DND-41 (cell line): ENCODE measurements at regions not wholly inside any gene's neighbourhood (a gene's known extent, or its start where the extent isn't known, plus 50 kb on each side); places are given as distances from the start of the nearest gene placed in this dataset.

Experiments
- ATAC-seq: fragments of 200-7000 bp; cut with Tn5 transposase; 3 replicates; pipeline ENCODE4 v1.9.1; 2021; ENCODE audit warnings: low read depth; ENCODE audit not compliant: insufficient read depth
- DNase-seq: peaks from one replicate; pipeline ENCODE4 v3.0.0-alpha.2; 2020
- H2AFZ ChIP-seq: 2 replicates; pipeline ENCODE4 v1.6.0; 2012; ENCODE audit warnings: low read depth, low read length
- H3K27ac ChIP-seq: 2 replicates; pipeline ENCODE4 v1.5.1; 2012; ENCODE audit warnings: low read length, inconsistent platforms
- H3K27me3 ChIP-seq: fragments of 200-600 bp; sonication (generic); 2 replicates; pipeline ENCODE4 v1.6.0; 2012; ENCODE audit warnings: low read length, mild to moderate bottlenecking, inconsistent platforms; ENCODE audit not compliant: insufficient read depth, poor library complexity
- H3K36me3 ChIP-seq: 2 replicates; pipeline ENCODE4 v1.5.1; 2012; ENCODE audit warnings: low read length, inconsistent platforms; ENCODE audit not compliant: insufficient read depth
- H3K4me1 ChIP-seq: 2 replicates; pipeline ENCODE4 v1.5.1; 2012; ENCODE audit warnings: mild to moderate bottlenecking, low read length; ENCODE audit not compliant: insufficient read depth
- H3K4me2 ChIP-seq: 2 replicates; pipeline ENCODE4 v1.6.0; 2012; ENCODE audit warnings: mild to moderate bottlenecking, moderate library complexity, low read length, inconsistent platforms; ENCODE audit not compliant: insufficient read depth
- H3K4me3 ChIP-seq, 2 experiments: fragments of 200-600 bp in 1 of 2; shearing (Covaris generic) in 1 of 2; 2 replicates each; pipeline ENCODE4 v1.5.1; 2012 to 2016; ENCODE audit warnings: inconsistent platforms in 2 of 2, low read length in 2 of 2, mild to moderate bottlenecking in 2 of 2, low read depth in 1 of 2, moderate library complexity in 1 of 2
- H3K79me2 ChIP-seq: 2 replicates; pipeline ENCODE4 v1.6.0; 2012; ENCODE audit warnings: low read length, inconsistent platforms; ENCODE audit not compliant: insufficient read depth
- H3K9ac ChIP-seq: 2 replicates; pipeline ENCODE4 v1.6.0; 2012; ENCODE audit warnings: low read depth, mild to moderate bottlenecking, inconsistent platforms, low read length, moderate library complexity
- H3K9me3 ChIP-seq: 2 replicates; pipeline ENCODE4 v1.5.1; 2012; ENCODE audit warnings: low read length, moderate library complexity, mild to moderate bottlenecking, inconsistent platforms; ENCODE audit not compliant: insufficient read depth, severe bottlenecking
- H4K20me1 ChIP-seq: 2 replicates; pipeline ENCODE4 v1.6.0; 2012; ENCODE audit warnings: low read length; ENCODE audit not compliant: insufficient read depth
- CTCF ChIP-seq: IDR thresholded peaks from 2 replicates; pipeline ENCODE4 v1.5.1; 2012; ENCODE audit warnings: borderline replicate concordance, low read length, moderate library complexity, mild to moderate bottlenecking; ENCODE audit not compliant: poor library complexity, severe bottlenecking; ENCODE audit errors: extremely low read depth
- EZH2 ChIP-seq: IDR thresholded peaks from 3 replicates; pipeline ENCODE4 v1.6.1; 2012; ENCODE audit warnings: borderline replicate concordance, low read depth, mild to moderate bottlenecking, moderate library complexity, low read length, inconsistent platforms; ENCODE audit not compliant: severe bottlenecking

GRCh38 chr16:7990626-7991260, 599.6 kb downstream of the TMEM114 start:
- Histone ChIP-seq H4K20me1 (no peaks in the 10 kb centered on the region), H3K4me2 (no peak overlapping the region), H3K27ac (no peak overlapping the region), H2AFZ (no peak overlapping the region), H3K4me3 (no peak overlapping the region), H3K9me3 (no peaks in the 10 kb centered on the region), H3K27me3 (no peaks in the 10 kb centered on the region), H3K36me3 (no peaks in the 10 kb centered on the region), H3K4me1 (no peaks in the 10 kb centered on the region), H3K9ac (no peak overlapping the region), H3K79me2 (no peaks in the 10 kb centered on the region)
- TF ChIP-seq EZH2 (no peak), CTCF (no peak)
- no peak for DNase-seq
- ATAC-seq: no peak

GRCh38 chr16:7983676-7984075, 606.6 kb downstream of the TMEM114 start:
- Histone ChIP-seq H3K4me1 (no peaks in the 10 kb centered on the region), H4K20me1 (no peaks in the 10 kb centered on the region), H2AFZ (no peak overlapping the region), H3K79me2 (no peaks in the 10 kb centered on the region), H3K9ac (no peak overlapping the region), H3K4me2 (no peak overlapping the region), H3K9me3 (no peaks in the 10 kb centered on the region), H3K36me3 (no peaks in the 10 kb centered on the region), H3K27ac (no peak overlapping the region), H3K27me3 (no peaks in the 10 kb centered on the region), H3K4me3 (no peak overlapping the region)
- ATAC-seq (no peak), DNase-seq (no peak)
- TF ChIP-seq CTCF: no peak
- TF ChIP-seq EZH2: no peak

GRCh38 chr16:7980133-7980483, 610.2 kb downstream of the TMEM114 start:
- Histone ChIP-seq H4K20me1 (no peaks in the 10 kb centered on the region), H3K27me3 (no peaks in the 10 kb centered on the region), H3K79me2 (no peaks in the 10 kb centered on the region), H3K4me1 (no peaks in the 10 kb centered on the region), H3K4me2 (no peak overlapping the region), H2AFZ (no peak overlapping the region), H3K4me3 (no peak overlapping the region), H3K9me3 (no peaks in the 10 kb centered on the region), H3K9ac (no peak overlapping the region), H3K36me3 (no peaks in the 10 kb centered on the region), H3K27ac (no peak overlapping the region)
- no peak for DNase-seq
- no peak for ATAC-seq
- TF ChIP-seq CTCF (no peak), EZH2 (no peak)
